SK-N-SH treated with all-trans-retinoic acid at 6 μM for 48 hours (cell line): ENCODE measurements at regions not wholly inside any gene's neighbourhood (a gene's known extent, or its start where the extent isn't known, plus 50 kb on each side); places are given as distances from the start of the nearest gene placed in this dataset.

Experiments
- BACH2 ChIP-seq: fragments of 250-450 bp; sonication (Bioruptor Pico); IDR thresholded peaks from 2 replicates; pipeline ENCODE4 v1.9.0; 2021; ENCODE audit warnings: mild to moderate bottlenecking, borderline replicate concordance
- RARB ChIP-seq: fragments of 250-450 bp; sonication (Bioruptor Pico); IDR thresholded peaks from 2 replicates; pipeline ENCODE4 v1.8.0; 2021; ENCODE audit warnings: mild to moderate bottlenecking, moderate library complexity
- ZFP3 ChIP-seq: fragments of 250-450 bp; sonication (Bioruptor Pico); IDR thresholded peaks from 2 replicates; pipeline ENCODE4 v1.5.0; 2020; ENCODE audit warnings: mild to moderate bottlenecking, moderate library complexity
- ZFP30 ChIP-seq: fragments of 450-650 bp; formaldehyde crosslinking; IDR thresholded peaks from 2 replicates; pipeline ENCODE4 v1.5.0; 2022; ENCODE audit warnings: mild to moderate bottlenecking, moderate library complexity
- ZNF8 ChIP-seq: fragments of 450-650 bp; formaldehyde crosslinking; IDR thresholded peaks from 2 replicates; pipeline ENCODE4 v1.5.0; 2020; ENCODE audit warnings: mild to moderate bottlenecking, moderate library complexity
- TF ChIP-seq, protein P1 (sequence below): fragments of 250-450 bp; sonication (Bioruptor Pico); IDR thresholded peaks from 2 replicates; pipeline ENCODE4 v1.5.1; 2020; ENCODE audit warnings: low read depth, mild to moderate bottlenecking, moderate library complexity

DNA sequence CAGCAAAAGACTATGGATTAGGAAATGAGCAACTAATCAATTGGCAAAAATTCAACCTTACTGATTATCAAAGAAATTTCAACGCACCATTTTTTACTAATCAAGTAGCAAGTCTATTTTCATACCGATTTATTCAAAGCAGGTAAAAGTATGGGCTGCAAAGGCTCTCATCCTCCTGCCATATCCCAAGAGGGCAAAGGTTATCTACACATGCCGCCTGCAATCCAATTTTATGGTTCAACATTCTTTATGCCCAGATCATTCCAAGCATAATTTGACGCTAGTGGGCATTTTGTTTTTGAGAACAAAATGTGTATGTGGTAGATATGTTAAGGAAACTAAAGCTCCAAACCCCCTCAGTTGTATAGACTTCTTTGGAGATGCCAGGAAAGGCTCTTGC is 270.6 kb downstream of the MAF start:
- TF ChIP-seq ZNF8 (CRISPR knock-in tag) (no peak), ZFP30 (CRISPR knock-in tag) (no peak), RARB (CRISPR knock-in tag) (no peak), ZFP3 (CRISPR knock-in tag) (no peak), BACH2 (CRISPR knock-in tag) (no peak)
- TF ChIP-seq, protein P1, sequence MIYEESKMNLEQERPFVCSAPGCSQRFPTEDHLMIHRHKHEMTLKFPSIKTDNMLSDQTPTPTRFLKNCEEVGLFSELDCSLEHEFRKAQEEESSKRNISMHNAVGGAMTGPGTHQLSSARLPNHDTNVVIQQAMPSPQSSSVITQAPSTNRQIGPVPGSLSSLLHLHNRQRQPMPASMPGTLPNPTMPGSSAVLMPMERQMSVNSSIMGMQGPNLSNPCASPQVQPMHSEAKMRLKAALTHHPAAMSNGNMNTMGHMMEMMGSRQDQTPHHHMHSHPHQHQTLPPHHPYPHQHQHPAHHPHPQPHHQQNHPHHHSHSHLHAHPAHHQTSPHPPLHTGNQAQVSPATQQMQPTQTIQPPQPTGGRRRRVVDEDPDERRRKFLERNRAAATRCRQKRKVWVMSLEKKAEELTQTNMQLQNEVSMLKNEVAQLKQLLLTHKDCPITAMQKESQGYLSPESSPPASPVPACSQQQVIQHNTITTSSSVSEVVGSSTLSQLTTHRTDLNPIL (CRISPR knock-in tag), result no peak
